Breast epithelium (tissue), 4 donors: ENCODE measurements at regions not wholly inside any gene's neighbourhood (a gene's known extent, or its start where the extent isn't known, plus 50 kb on each side); places are given as distances from the start of the nearest gene placed in this dataset.

Source experiments
- DNase-seq, 2 donors: peaks; one replicate each; pipeline ENCODE4 v3.0.0-alpha.2; 2019; ENCODE audit warnings: low spot score in 2 of 2
- H3K27ac ChIP-seq, 2 donors: fragments of 200-600 bp; sonication (generic) in 1 of 2; one replicate each; pipeline ENCODE4 v1.5.1; 2016 to 2019; ENCODE audit warnings: mild to moderate bottlenecking in 1 of 2
- H3K27me3 ChIP-seq, 2 donors: fragments of 200-600 bp; sonication (generic) in 1 of 2; one replicate each; pipeline versions ENCODE4 v1.5.1 to v1.6.0; 2017 to 2019; ENCODE audit warnings: control low read depth in 1 of 2, mild to moderate bottlenecking in 1 of 2
- H3K36me3 ChIP-seq: fragments of 200-600 bp; one replicate; pipeline ENCODE4 v1.5.1; 2019
- H3K4me1 ChIP-seq, 2 donors: fragments of 200-600 bp; sonication (generic); one replicate each; pipeline ENCODE4 v1.5.1; 2016 to 2019; ENCODE audit warnings: control low read depth in 1 of 2
- H3K4me3 ChIP-seq, 3 donors: fragments of 200-600 bp; sonication (generic); 1 replicate in 2 of 3; 2 replicates in 1 of 3; pipeline ENCODE4 v1.5.1; 2016 to 2019; ENCODE audit warnings: mild to moderate bottlenecking in 3 of 3, moderate library complexity in 2 of 3
- H3K9me3 ChIP-seq, 2 donors: fragments of 200-600 bp; sonication (generic) in 1 of 2; one replicate each; pipeline ENCODE4 v1.5.1; 2016 to 2019; ENCODE audit warnings: control low read depth in 1 of 2
- POLR2A ChIP-seq: fragments of 450-650 bp; IDR thresholded peaks from one replicate; pipeline ENCODE4 v1.6.1; 2016; ENCODE audit warnings: antibody characterized with exemption, mild to moderate bottlenecking, moderate library complexity
- POLR2AphosphoS5 ChIP-seq, 3 donors: sonication (generic); formaldehyde crosslinking; IDR thresholded peaks; one replicate each; pipeline ENCODE4 v1.6.1; 2017; ENCODE audit warnings: antibody characterized with exemption in 3 of 3
- intact Hi-C: fragments of 100-400 bp; cut with DNase I; formaldehyde crosslinking; loops from one replicate; pipeline ENCODE4 v1.15.1; 2023; ENCODE audit warnings: low total_unique reads
- TF ChIP-seq, protein P1 (sequence below), 3 donors: fragments of 450-650 bp; IDR thresholded peaks; one replicate each; pipeline ENCODE4 v1.5.1; 2016 to 2017; ENCODE audit warnings: antibody characterized with exemption in 3 of 3, mild to moderate bottlenecking in 3 of 3, moderate library complexity in 3 of 3

DNA sequence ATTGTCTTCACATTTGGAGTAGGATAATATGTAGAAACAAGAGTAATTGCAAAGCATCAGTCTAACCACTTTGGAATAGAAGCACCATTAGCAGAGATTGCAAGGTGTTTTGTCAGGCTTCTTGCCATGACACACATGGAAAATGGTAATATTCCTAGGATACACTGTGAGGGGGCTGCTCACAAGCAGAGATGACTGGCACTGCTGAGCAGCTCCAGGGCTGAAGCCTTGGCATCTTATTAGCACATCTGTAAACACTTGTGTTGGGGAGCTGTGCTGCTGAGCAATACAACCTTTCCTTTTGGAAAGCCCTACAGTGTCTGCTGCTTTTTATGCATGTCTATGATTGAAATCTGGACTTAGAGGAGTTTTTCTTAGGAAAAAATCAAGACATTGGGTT lies 602.2 kb downstream of the XIRP2 start:
- H3K36me3 ChIP-seq, result no peaks in the 10 kb centered on the region
- no peaks in the 10 kb centered on the region for H3K9me3 ChIP-seq
- TF ChIP-seq, protein P1, sequence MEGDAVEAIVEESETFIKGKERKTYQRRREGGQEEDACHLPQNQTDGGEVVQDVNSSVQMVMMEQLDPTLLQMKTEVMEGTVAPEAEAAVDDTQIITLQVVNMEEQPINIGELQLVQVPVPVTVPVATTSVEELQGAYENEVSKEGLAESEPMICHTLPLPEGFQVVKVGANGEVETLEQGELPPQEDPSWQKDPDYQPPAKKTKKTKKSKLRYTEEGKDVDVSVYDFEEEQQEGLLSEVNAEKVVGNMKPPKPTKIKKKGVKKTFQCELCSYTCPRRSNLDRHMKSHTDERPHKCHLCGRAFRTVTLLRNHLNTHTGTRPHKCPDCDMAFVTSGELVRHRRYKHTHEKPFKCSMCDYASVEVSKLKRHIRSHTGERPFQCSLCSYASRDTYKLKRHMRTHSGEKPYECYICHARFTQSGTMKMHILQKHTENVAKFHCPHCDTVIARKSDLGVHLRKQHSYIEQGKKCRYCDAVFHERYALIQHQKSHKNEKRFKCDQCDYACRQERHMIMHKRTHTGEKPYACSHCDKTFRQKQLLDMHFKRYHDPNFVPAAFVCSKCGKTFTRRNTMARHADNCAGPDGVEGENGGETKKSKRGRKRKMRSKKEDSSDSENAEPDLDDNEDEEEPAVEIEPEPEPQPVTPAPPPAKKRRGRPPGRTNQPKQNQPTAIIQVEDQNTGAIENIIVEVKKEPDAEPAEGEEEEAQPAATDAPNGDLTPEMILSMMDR (IDR thresholded peaks at IDR 0.05), result no peak
- no peak for TF ChIP-seq POLR2A
- no peak for TF ChIP-seq POLR2AphosphoS5 (IDR thresholded peaks at IDR 0.05)
- no peaks in the 10 kb centered on the region for H3K4me1 ChIP-seq
- intact Hi-C loops, result no loop called here
- no peak overlapping the region for H3K4me3 ChIP-seq
- no peak overlapping the region for H3K27ac ChIP-seq
- no peaks in the 10 kb centered on the region for H3K27me3 ChIP-seq
- DNase-seq, result no peak

DNA sequence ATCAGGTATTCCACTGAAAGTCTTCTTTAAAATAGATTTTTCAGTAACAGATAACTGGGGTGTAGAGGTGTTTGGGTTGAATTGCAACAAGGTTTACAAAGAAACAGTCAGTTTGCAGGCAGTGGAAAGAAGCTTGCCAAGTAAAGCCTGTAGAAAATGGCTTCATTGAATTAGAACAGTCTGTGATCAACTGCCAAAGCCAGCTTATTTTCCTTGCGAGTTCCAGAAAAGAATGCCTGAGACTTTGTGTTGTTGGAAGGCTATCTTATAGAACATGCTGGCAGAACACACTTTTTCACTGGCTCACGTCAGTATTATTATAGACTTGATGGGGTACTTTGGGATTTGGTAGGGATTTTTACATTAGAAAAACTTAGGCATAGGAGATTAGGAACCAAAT lies 601.0 kb downstream of the XIRP2 start:
- intact Hi-C loops, result no loop called here
- TF ChIP-seq POLR2AphosphoS5 (IDR thresholded peaks at IDR 0.05), result no peak
- TF ChIP-seq POLR2A, result no peak
- TF ChIP-seq, protein P1 (IDR thresholded peaks at IDR 0.05), result no peak
- Histone ChIP-seq H3K27ac (no peak overlapping the region), H3K27me3 (no peaks in the 10 kb centered on the region), H3K4me3 (no peak overlapping the region), H3K9me3 (no peaks in the 10 kb centered on the region), H3K4me1 (no peaks in the 10 kb centered on the region), H3K36me3 (no peaks in the 10 kb centered on the region)
- DNase-seq, result no peak

DNA sequence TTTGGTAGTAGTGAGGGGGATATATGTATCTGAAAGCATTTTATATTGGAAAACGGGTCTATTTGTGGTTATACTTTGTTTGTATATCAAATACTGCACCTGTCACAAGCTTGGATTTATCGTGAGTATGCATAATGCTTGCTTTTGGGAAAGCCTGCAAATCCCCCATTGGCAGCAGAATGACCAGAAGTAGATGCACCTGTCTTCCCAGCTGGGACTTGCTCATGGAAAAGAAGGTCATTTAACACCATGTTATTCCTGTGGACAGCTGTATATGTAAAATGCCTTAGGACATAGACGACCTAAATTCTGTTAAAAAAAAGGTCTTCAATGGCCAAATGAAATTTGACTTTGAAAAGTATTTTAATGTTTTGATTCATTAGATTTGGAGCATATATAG lies 599.4 kb downstream of the XIRP2 start:
- Histone ChIP-seq H3K4me1 (no peaks in the 10 kb centered on the region), H3K27ac (no peak overlapping the region), H3K36me3 (no peaks in the 10 kb centered on the region), H3K4me3 (no peak overlapping the region), H3K27me3 (no peaks in the 10 kb centered on the region), H3K9me3 (no peaks in the 10 kb centered on the region)
- intact Hi-C loops, result no loop called here
- DNase-seq, result no peak
- TF ChIP-seq, protein P1 (IDR thresholded peaks at IDR 0.05), result no peak
- TF ChIP-seq POLR2A (no peak), POLR2AphosphoS5 (IDR thresholded peaks at IDR 0.05) (no peak)

DNA sequence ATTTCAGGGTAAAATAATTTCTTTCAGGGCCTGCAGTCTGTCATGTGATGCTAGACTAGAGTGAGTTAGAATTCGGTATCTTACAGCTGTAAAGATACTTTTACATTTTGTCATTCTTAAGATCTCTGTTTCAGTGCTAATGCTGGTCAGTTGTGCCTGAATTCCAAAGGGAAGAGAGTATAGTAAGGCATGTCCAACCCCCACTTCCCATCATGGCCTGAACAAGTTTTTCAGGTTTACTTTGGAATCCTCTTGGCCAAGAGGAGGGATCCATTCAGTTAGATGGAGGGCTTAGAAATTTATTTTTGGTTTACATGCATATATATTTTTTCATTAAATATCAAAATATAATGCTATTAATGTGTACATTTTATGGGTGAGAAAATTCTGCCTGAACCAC lies 596.6 kb downstream of the XIRP2 start:
- Histone ChIP-seq H3K9me3 (no peaks in the 10 kb centered on the region), H3K27me3 (no peaks in the 10 kb centered on the region), H3K27ac (no peak overlapping the region), H3K4me3 (no peak overlapping the region), H3K36me3 (no peaks in the 10 kb centered on the region), H3K4me1 (no peaks in the 10 kb centered on the region)
- intact Hi-C loops, result no loop called here
- DNase-seq, result no peak
- TF ChIP-seq, protein P1 (IDR thresholded peaks at IDR 0.05), result no peak
- TF ChIP-seq POLR2A, result no peak
- TF ChIP-seq POLR2AphosphoS5 (IDR thresholded peaks at IDR 0.05), result no peak

DNA sequence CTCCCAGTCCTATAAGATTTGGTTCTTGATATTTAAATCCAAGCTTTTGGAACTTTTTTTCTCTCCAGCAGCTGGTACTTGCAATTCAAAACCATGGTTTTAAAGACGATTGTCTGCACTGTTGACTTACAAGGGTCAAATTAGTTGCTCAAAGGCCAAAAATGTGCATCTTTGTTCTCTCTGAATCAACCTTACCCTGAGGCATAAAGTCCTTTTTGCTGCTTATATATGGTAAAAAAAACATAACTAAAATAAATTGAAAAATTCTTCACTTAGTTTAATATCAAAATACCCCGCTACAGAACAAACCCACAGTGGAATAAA lies 592.7 kb downstream of the XIRP2 start:
- intact Hi-C loops, result no loop called here
- DNase-seq, result no peak

More for the DNA sequence above, 592.7 kb downstream of the XIRP2 start:
- Histone ChIP-seq H3K27me3 (no peaks in the 10 kb centered on the region), H3K27ac (no peak overlapping the region), H3K36me3 (no peaks in the 10 kb centered on the region), H3K4me1 (no peaks in the 10 kb centered on the region), H3K4me3 (no peak overlapping the region), H3K9me3 (no peaks in the 10 kb centered on the region)
- TF ChIP-seq, protein P1 (IDR thresholded peaks at IDR 0.05), result no peak
- no peak for TF ChIP-seq POLR2AphosphoS5 (IDR thresholded peaks at IDR 0.05)
- no peak for TF ChIP-seq POLR2A
